ENCODE measurements at regions not wholly inside any gene's neighbourhood (a gene's known extent, or its start where the extent isn't known, plus 50 kb on each side); places are given as distances from the start of the nearest gene placed in this dataset.

- no peak for TF ChIP-seq GATA3 (IDR thresholded peaks at IDR 0.05; ENCODE audit: low read depth, low read length)
- no peak for TF ChIP-seq GATA2 (IDR thresholded peaks at IDR 0.05; ENCODE audit: low read depth, low read length)
Measured at GRCh38 chr22:49106842-49107152, 720.9 kb downstream of the BRD1 start.
